RWPE1 (cell line): ENCODE measurements at regions not wholly inside any gene's neighbourhood (a gene's known extent, or its start where the extent isn't known, plus 50 kb on each side); places are given as distances from the start of the nearest gene placed in this dataset.

Experiments
- CTCF ChIA-PET: fragments of 350-600 bp; sonication (Branson Sonifier 250); formaldehyde crosslinking; extraction: SDS; loops from one replicate; lab custom pipeline; 2021; lab: Yijun Ruan, JAX
- POLR2A ChIA-PET: fragments of 400-600 bp; formaldehyde crosslinking; extraction: SDS; loops from one replicate; lab custom pipeline; 2020; ENCODE audit warnings: antibody characterized with exemption; ENCODE audit not compliant: low non-redundant PET; lab: Yijun Ruan, JAX
- DNase-seq: peaks from one replicate; pipeline ENCODE4 v3.0.0; 2012; ENCODE audit warnings: low spot score
- H3K27ac ChIP-seq: fragments of 450-650 bp; 2 replicates; pipeline ENCODE4 v1.5.1; 2017
- CTCF ChIP-seq: fragments of 450-650 bp; conservative IDR thresholded peaks from 2 replicates; pipeline ENCODE4 v1.5.1; 2017; ENCODE audit warnings: low read depth, mild to moderate bottlenecking

DNA sequence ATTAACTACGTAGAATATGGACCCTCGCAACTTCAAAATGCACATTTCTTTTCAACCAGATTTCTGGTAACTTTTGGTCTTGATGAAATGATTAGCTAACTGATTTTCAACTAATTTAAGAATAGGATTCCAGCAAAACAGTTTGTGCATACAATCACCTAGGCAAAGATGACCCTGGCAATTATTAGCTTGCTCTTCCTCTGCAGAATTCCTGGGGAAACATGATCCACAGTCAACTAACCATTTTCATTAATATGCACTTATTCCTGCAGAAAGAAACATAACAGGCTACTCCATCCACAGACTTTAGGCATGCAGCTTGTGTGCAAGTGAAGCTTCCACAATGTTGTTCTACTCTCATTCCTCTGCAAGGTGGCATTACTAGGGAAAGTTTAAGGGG, 1150.8 kb upstream of the FANCL start:
- no peak for TF ChIP-seq CTCF
- H3K27ac ChIP-seq, result no peak overlapping the region
- ChIA-PET POLR2A (no interaction called here), CTCF (no interaction called here)
- DNase-seq, result no peak

DNA sequence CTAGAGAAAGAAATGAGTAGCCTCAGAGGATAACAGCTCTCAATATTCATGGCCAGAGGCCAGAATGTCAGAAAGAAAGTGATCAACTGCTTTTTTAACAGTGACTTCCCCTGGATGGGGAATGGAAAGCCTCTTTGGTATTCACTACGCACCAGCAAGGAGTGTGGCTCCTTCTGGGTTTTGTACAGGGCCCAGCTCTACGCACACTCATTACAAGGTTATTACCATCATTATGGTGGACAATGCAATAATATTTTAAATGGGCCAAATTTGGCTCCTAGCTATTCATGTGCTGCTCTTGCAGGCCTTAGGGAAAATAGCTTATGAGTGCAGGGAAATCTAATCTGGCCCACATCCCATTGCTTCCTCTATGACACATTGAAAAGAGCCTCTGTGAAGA, 1149.5 kb upstream of the FANCL start:
- POLR2A ChIA-PET, result no interaction called here
- no peak for DNase-seq
- no peak overlapping the region for H3K27ac ChIP-seq
- CTCF ChIA-PET, result interaction anchor here (0.6 kb wide), 1 partner anchor 760 kb away, joined by 3 read pairs; no protein-coding TSS in a partner anchor
- no peak for TF ChIP-seq CTCF

DNA sequence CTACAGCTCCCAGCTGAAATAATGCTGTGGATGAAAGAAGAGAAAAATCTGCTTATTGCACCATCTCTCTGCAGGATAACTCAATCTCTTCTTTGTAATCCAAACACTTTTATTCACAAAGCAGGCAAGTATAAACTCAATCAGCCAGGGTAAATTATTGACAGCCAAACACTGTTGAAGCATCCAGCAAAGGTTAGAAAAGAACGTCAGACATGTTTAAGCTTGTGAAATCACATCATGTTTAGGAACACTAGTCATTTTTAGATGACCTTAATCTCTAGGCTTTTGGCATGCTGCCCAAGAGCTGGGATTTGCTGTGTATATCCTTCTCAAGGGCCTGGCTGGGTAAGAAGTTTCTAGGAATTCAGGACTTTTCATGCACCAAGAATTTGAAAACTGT, 1148.1 kb upstream of the FANCL start:
- H3K27ac ChIP-seq, result no peak overlapping the region
- ChIA-PET CTCF (no interaction called here), POLR2A (no interaction called here)
- peak; percentile 38 for DNase-seq
- no peak for TF ChIP-seq CTCF

GRCh38 chr2:59385971-59386370, 1144.8 kb upstream of the FANCL start:
- CTCF ChIA-PET, result no interaction called here
- no peak for DNase-seq
- TF ChIP-seq CTCF, result no peak
- no peak overlapping the region for H3K27ac ChIP-seq
- POLR2A ChIA-PET, result no interaction called here

DNA sequence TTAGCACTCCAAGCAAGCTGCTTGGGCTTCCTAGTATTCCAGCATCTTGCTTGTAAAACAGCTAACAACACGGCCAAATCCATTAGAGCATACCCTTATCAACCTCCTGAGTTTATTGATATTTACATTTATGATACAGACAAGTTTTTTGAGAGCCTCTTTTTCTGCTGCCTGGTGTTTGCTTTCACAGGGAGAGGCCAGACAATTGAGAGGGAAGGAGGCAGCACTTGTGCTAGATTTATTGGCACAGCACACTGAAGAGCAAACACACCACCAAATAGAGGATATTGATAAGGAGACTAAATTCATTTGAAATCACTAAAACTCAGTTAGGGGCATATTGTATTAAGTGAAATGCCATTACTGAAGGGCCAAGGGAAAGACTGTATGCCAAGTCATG, 1142.3 kb upstream of the FANCL start:
- no peak for DNase-seq
- ChIA-PET POLR2A (no interaction called here), CTCF (no interaction called here)
- TF ChIP-seq CTCF, result no peak
- no peak overlapping the region for H3K27ac ChIP-seq

DNA sequence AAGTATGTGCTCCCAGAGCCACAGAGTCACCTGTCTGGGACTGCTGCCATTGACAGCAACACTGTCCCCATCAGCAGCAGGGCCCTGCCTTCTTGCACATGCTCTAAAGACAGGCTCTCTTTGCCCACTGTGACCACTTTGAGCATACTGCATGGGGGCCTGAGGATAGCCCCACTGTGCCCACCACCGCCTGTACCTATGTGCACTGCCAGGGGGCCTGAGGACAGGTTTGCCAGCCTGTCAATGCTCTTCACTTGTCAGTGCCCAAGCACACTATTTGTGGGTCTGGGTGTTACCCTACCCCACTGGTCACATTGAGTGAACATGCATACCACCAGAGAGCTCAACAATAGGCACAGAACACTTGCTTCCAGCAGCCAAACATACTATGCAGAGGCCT, 1137.0 kb upstream of the FANCL start:
- H3K27ac ChIP-seq, result no peak overlapping the region
- ChIA-PET POLR2A (no interaction called here), CTCF (no interaction called here)
- no peak for TF ChIP-seq CTCF
- DNase-seq, result no peak

- no peak overlapping the region for H3K27ac ChIP-seq
- ChIA-PET POLR2A (no interaction called here), CTCF (interaction anchor here (0.6 kb wide), 1 partner anchor 1218 kb away, joined by 7 read pairs; no protein-coding TSS in a partner anchor)
- no peak for TF ChIP-seq CTCF
- no peak for DNase-seq
Measured at GRCh38 chr2:59366288-59366687, 1125.2 kb upstream of the FANCL start.
